ENCODE measurements at regions not wholly inside any gene's neighbourhood (a gene's known extent, or its start where the extent isn't known, plus 50 kb on each side); places are given as distances from the start of the nearest gene placed in this dataset.
A peak's percentile ranks its signal among the peaks of the same experiment; 100 is the strongest.
"Not testable (repeated sequence)": the region's sequence is repeated elsewhere in the genome, so short reads cannot be mapped to it uniquely, and the experiment has no call there.

GRCh38 chr17:445839-446238 is 93.2 kb upstream of the RPH3AL start, which contains the start of gene RFLNB:
Gene RFLNB, minus strand, starts transcription at chr17:445939.
- H3K27ac Mint-ChIP-seq, result peak within 1 kb of the TSS; percentile 69
- H3K4me1 Mint-ChIP-seq (ENCODE audit: low read depth); H3K36me3 Mint-ChIP-seq (ENCODE audit: insufficient read depth); H3K4me3 Mint-ChIP-seq (ENCODE audit: low read depth); H3K27me3 Mint-ChIP-seq; H3K9me3 Mint-ChIP-seq (ENCODE audit: low read depth); DNase-seq (ENCODE audit: low spot score, unreplicated experiment): not testable (repeated sequence)

- H3K4me1 Mint-ChIP-seq (ENCODE audit: low read depth), result peaks cover 6% of the 10 kb centered on the region
These were observed 92.4 kb upstream of the RPH3AL start for GRCh38 chr17:444879-445454.

GRCh38 chr17:443109-443508 is 90.5 kb upstream of the RPH3AL start:
- no peak for TF ChIP-seq CTCF (IDR thresholded peaks at IDR 0.05; ENCODE audit: unreplicated experiment)
- H3K36me3 Mint-ChIP-seq (ENCODE audit: insufficient read depth), result peaks cover 2% of the 10 kb centered on the region
- no peak for DNase-seq (ENCODE audit: low spot score, unreplicated experiment)
- H3K4me1 Mint-ChIP-seq (ENCODE audit: low read depth), result peaks cover 6% of the 10 kb centered on the region
- H3K9me3 Mint-ChIP-seq (ENCODE audit: low read depth), result no peaks in the 10 kb centered on the region
- H3K27ac Mint-ChIP-seq, result no peak overlapping the region
- H3K4me3 Mint-ChIP-seq (ENCODE audit: low read depth), result no peak overlapping the region
- H3K27me3 Mint-ChIP-seq, result no peaks in the 10 kb centered on the region

More at GRCh38 chr17:444879-445454, 92.4 kb upstream of the RPH3AL start:
- H3K27me3 Mint-ChIP-seq, result no peaks in the 10 kb centered on the region
- DNase-seq (ENCODE audit: low spot score, unreplicated experiment), result no peak
- peak overlapping the region; percentile 69 for H3K27ac Mint-ChIP-seq
- peaks cover 2% of the 10 kb centered on the region for H3K36me3 Mint-ChIP-seq (ENCODE audit: insufficient read depth)
- no peak overlapping the region for H3K4me3 Mint-ChIP-seq (ENCODE audit: low read depth)
- no peak for TF ChIP-seq CTCF (IDR thresholded peaks at IDR 0.05; ENCODE audit: unreplicated experiment)
- no peaks in the 10 kb centered on the region for H3K9me3 Mint-ChIP-seq (ENCODE audit: low read depth)

GRCh38 chr17:441155-441950 is 88.7 kb upstream of the RPH3AL start:
- no peak overlapping the region for H3K4me3 Mint-ChIP-seq (ENCODE audit: low read depth)
- H3K27ac Mint-ChIP-seq, result no peak overlapping the region
- H3K4me1 Mint-ChIP-seq (ENCODE audit: low read depth), result peaks cover 6% of the 10 kb centered on the region
- no peaks in the 10 kb centered on the region for H3K27me3 Mint-ChIP-seq
- no peak for TF ChIP-seq CTCF (IDR thresholded peaks at IDR 0.05; ENCODE audit: unreplicated experiment)
- no peaks in the 10 kb centered on the region for H3K9me3 Mint-ChIP-seq (ENCODE audit: low read depth)
- H3K36me3 Mint-ChIP-seq (ENCODE audit: insufficient read depth), result peaks cover 2% of the 10 kb centered on the region
- no peak for DNase-seq (ENCODE audit: low spot score, unreplicated experiment)

GRCh38 chr17:438191-438590 is 85.6 kb upstream of the RPH3AL start:
- Mint-ChIP-seq H3K27me3 (peaks cover 3% of the 10 kb centered on the region), H3K4me3 (ENCODE audit: low read depth) (no peak overlapping the region), H3K4me1 (ENCODE audit: low read depth) (no peaks in the 10 kb centered on the region), H3K9me3 (ENCODE audit: low read depth) (peaks cover 5% of the 10 kb centered on the region), H3K36me3 (ENCODE audit: insufficient read depth) (peaks cover 2% of the 10 kb centered on the region), H3K27ac (no peak overlapping the region)
- no peak for DNase-seq (ENCODE audit: low spot score, unreplicated experiment)
- TF ChIP-seq CTCF (IDR thresholded peaks at IDR 0.05; ENCODE audit: unreplicated experiment), result no peak

Measured in progenitor cell of endocrine pancreas (in vitro differentiated cells).